K562 (cell line): ENCODE measurements at regions not wholly inside any gene's neighbourhood (a gene's known extent, or its start where the extent isn't known, plus 50 kb on each side); places are given as distances from the start of the nearest gene placed in this dataset.

Experiments used
- ATAC-seq: fragments of 200-7000 bp; cut with Tn5 transposase; 3 replicates; pipeline ENCODE4 v1.9.1; 2020; ENCODE audit warnings: moderate library complexity
- BruUV-seq: library from RNA; stranded (reverse); fragments of 400-500 nt; replicated peaks from 2 replicates; lab custom pipeline; 2021; lab: Mats Ljungman, UMichigan
- CTCF ChIA-PET: fragments of 300-600 bp; formaldehyde crosslinking; extraction: SDS; loops from one replicate; lab custom pipeline; 2021; ENCODE audit warnings: low intra/inter-chr PET ratio; lab: Yijun Ruan, JAX
- POLR2A ChIA-PET: fragments of 300-600, 350-650 bp; sonication (Branson Sonifier 250); formaldehyde crosslinking; extraction: SDS; loops from one replicate; lab custom pipeline; 2021; ENCODE audit warnings: antibody characterized with exemption, inconsistent platforms; lab: Yijun Ruan, JAX
- DNase-seq, 4 experiments: peaks; one replicate each; pipeline versions ENCODE4 v3.0.0 to v3.0.0-alpha.2; 2011 to 2018; ENCODE audit warnings: low spot score in 3 of 4, mixed read lengths in 3 of 4; ENCODE audit errors: extremely low read depth in 1 of 4
- FAIRE-seq: peaks from 2 replicates; lab custom pipeline; 2011; peaks lifted over from hg19 to GRCh38; lab: Jason Lieb, UNC
- H2AFZ ChIP-seq: 2 replicates; pipeline ENCODE4 v1.6.0; 2011; ENCODE audit warnings: low read depth, low read length, control low read depth, inconsistent platforms
- H3K27ac ChIP-seq: fragments of 200-600 bp; 3 replicates; pipeline ENCODE4 v1.8.0; 2011; ENCODE audit warnings: low read depth, mild to moderate bottlenecking, control low read depth, inconsistent platforms, low read length, moderate library complexity, mixed read lengths; ENCODE audit errors: extremely low read depth
- H3K27me3 ChIP-seq, 2 experiments: fragments of 300-600 bp in 1 of 2; 2 replicates in 1 of 2; 3 replicates in 1 of 2; pipeline versions ENCODE4 v1.6.0 to v1.8.0; 2011; ENCODE audit warnings: inconsistent platforms in 2 of 2, low read length in 2 of 2, mild to moderate bottlenecking in 1 of 2, mixed read lengths in 1 of 2, moderate library complexity in 1 of 2; ENCODE audit not compliant: control insufficient read depth in 2 of 2, insufficient read depth in 2 of 2
- H3K36me3 ChIP-seq: fragments of 300-600 bp; 3 replicates; pipeline ENCODE4 v1.8.0; 2011; ENCODE audit warnings: mild to moderate bottlenecking, low read length, inconsistent platforms; ENCODE audit not compliant: control insufficient read depth, insufficient read depth
- H3K4me1 ChIP-seq, 2 experiments: fragments of 200-600 bp in 1 of 2; replicated peaks in 1 of 2; 2 replicates in 1 of 2; 3 replicates in 1 of 2; pipeline versions ENCODE4 v1.5.1 to v1.8.0; 2011; ENCODE audit warnings: inconsistent platforms in 2 of 2, low read length in 2 of 2, mild to moderate bottlenecking in 1 of 2, mixed read lengths in 1 of 2, moderate library complexity in 1 of 2; ENCODE audit not compliant: control insufficient read depth in 2 of 2, insufficient read depth in 2 of 2
- H3K4me2 ChIP-seq: 2 replicates; pipeline ENCODE4 v1.6.1; 2011; ENCODE audit warnings: low read length, control low read depth, inconsistent platforms, mixed read lengths; ENCODE audit not compliant: insufficient read depth
- H3K4me3 ChIP-seq: fragments of 200-600 bp; sonication (generic), shearing (Covaris generic); 2 replicates; pipeline ENCODE4 v1.5.1; 2016; ENCODE audit warnings: control low read depth, inconsistent platforms
- H3K79me2 ChIP-seq: fragments of 200-600 bp; 3 replicates; pipeline ENCODE4 v1.8.0; 2011; ENCODE audit warnings: low read length, inconsistent platforms; ENCODE audit not compliant: control insufficient read depth, insufficient read depth
- H3K9ac ChIP-seq, 2 experiments: 2 replicates each; pipeline versions ENCODE4 v1.6.0 to v1.6.1; 2011; ENCODE audit warnings: low read depth in 2 of 2, low read length in 2 of 2, control low read depth in 1 of 2, inconsistent platforms in 1 of 2, mild to moderate bottlenecking in 1 of 2, mixed read lengths in 1 of 2; ENCODE audit not compliant: insufficient read depth in 1 of 2
- H3K9me1 ChIP-seq: one replicate; pipeline ENCODE4 v1.6.0; 2011; ENCODE audit warnings: inconsistent platforms, mild to moderate bottlenecking, low read length, moderate library complexity; ENCODE audit not compliant: control insufficient read depth, insufficient read depth
- H3K9me3 ChIP-seq: replicated peaks from 2 replicates; pipeline ENCODE4 v1.5.1; 2011; ENCODE audit warnings: low read depth, low read length, inconsistent platforms; ENCODE audit not compliant: control insufficient read depth, insufficient read depth
- H4K20me1 ChIP-seq: replicated peaks from 2 replicates; pipeline ENCODE4 v1.6.1; 2011; ENCODE audit warnings: low read length, inconsistent platforms, mixed read lengths; ENCODE audit not compliant: control insufficient read depth, insufficient read depth
- CBX3 ChIP-seq, 2 experiments: IDR thresholded peaks; 1 replicate in 1 of 2; 2 replicates in 1 of 2; pipeline ENCODE4 v1.6.1; 2012; ENCODE audit warnings: inconsistent platforms in 2 of 2, low read length in 2 of 2, borderline replicate concordance in 1 of 2, control low read depth in 1 of 2
- E2F5 ChIP-seq: sonication (generic); formaldehyde crosslinking; IDR thresholded peaks from 2 replicates; pipeline ENCODE4 v1.8.0; 2022; ENCODE audit warnings: mild to moderate bottlenecking, missing genetic modification reagents
- ETV1 ChIP-seq: fragments of 450-650 bp; conservative IDR thresholded peaks from 2 replicates; pipeline ENCODE4 v1.6.1; 2016; ENCODE audit warnings: missing genetic modification characterization, control low read depth, low read depth, missing compliant biosample characterization
- HCFC1 ChIP-seq: IDR thresholded peaks from 2 replicates; pipeline ENCODE4 v1.6.1; 2012; ENCODE audit warnings: low read depth, low read length, improper control_type of control experiment
- KAT2B ChIP-seq: IDR thresholded peaks from one replicate; pipeline ENCODE4 v1.6.1; 2012; ENCODE audit warnings: low read depth, mild to moderate bottlenecking, control low read depth, inconsistent platforms, low read length, moderate library complexity
- MEF2D ChIP-seq: conservative IDR thresholded peaks from 2 replicates; pipeline ENCODE4 v1.6.1; 2016; ENCODE audit warnings: low read depth, missing genetic modification characterization, missing compliant biosample characterization
- MITF ChIP-seq: IDR thresholded peaks from 2 replicates; pipeline ENCODE4 v1.6.1; 2014; ENCODE audit warnings: antibody characterized with exemption
- NCOA1 ChIP-seq: fragments of 450-650 bp; IDR thresholded peaks from 2 replicates; pipeline ENCODE4 v1.6.1; 2016; ENCODE audit warnings: low read depth
- PPARD ChIP-seq: fragments of 250-450 bp; sonication (Bioruptor Pico); IDR thresholded peaks from 2 replicates; pipeline ENCODE4 v1.8.0; 2022; ENCODE audit warnings: inconsistent platforms, mild to moderate bottlenecking, moderate library complexity
- TEAD4 ChIP-seq, 2 experiments: sonication (generic) in 1 of 2; formaldehyde crosslinking in 1 of 2; IDR thresholded peaks; 2 replicates each; pipeline versions ENCODE4 v1.6.1 to v1.8.0; 2012 to 2022; ENCODE audit warnings: borderline replicate concordance in 1 of 2, inconsistent platforms in 1 of 2, low read length in 1 of 2, mild to moderate bottlenecking in 1 of 2, missing genetic modification reagents in 1 of 2
- XRCC3 ChIP-seq: fragments of 450-650 bp; IDR thresholded peaks from 2 replicates; pipeline ENCODE4 v1.6.1; 2017; ENCODE audit warnings: mild to moderate bottlenecking, moderate library complexity
- XRCC4 ChIP-seq: IDR thresholded peaks from one replicate; pipeline ENCODE4 v1.6.1; 2011; ENCODE audit not compliant: insufficient read depth, insufficient read length; ENCODE audit errors: extremely low read depth
- ZMIZ1 ChIP-seq, 2 experiments: fragments of 150-350 bp in 1 of 2; IDR thresholded peaks; 2 replicates each; pipeline ENCODE4 v1.6.1; 2012 to 2016; ENCODE audit warnings: low read depth in 2 of 2, low read length in 2 of 2, mild to moderate bottlenecking in 1 of 2, moderate library complexity in 1 of 2
- WGBS: fragments of 100-300 bp; shearing (Covaris generic); methylation state at CpG from one replicate; pipeline ENCODE4 v1.1.6; 2016; ENCODE audit warnings: low coverage, mixed read lengths; ENCODE audit not compliant: insufficient coverage; ENCODE audit errors: missing lambda C conversion rate; 5-methylcytosine and 5-hydroxymethylcytosine counted together
- in situ Hi-C: fragments of 300-500 bp; cut with MboI; formaldehyde crosslinking; loops from 4 replicates; pipeline ENCODE4 v1.15.0; 2018; ENCODE audit warnings: inconsistent platforms, mixed read lengths
- intact Hi-C: fragments of 100-400 bp; cut with micrococcal nuclease; formaldehyde crosslinking; loops from 2 replicates; pipeline ENCODE4 v1.14.2; 2022

- no peak for ATAC-seq
- H3K79me2 ChIP-seq: no peaks in the 10 kb centered on the region
- H3K9ac ChIP-seq: no peak overlapping the region
- no peak for FAIRE-seq
- H3K4me3 ChIP-seq: no peak overlapping the region
- no peak overlapping the region for H2AFZ ChIP-seq
- H3K9me3 ChIP-seq: no peaks in the 10 kb centered on the region
- ChIA-PET CTCF (no interaction called here), POLR2A (no interaction called here)
- H3K9me1 ChIP-seq: no peaks in the 10 kb centered on the region
- no peak overlapping the region for H3K4me2 ChIP-seq
- H4K20me1 ChIP-seq: no peaks in the 10 kb centered on the region
- under 1% methylated on average over 9 of the region's 9 CpGs for WGBS
- intact Hi-C loops (no loop called here), in situ Hi-C loops (no loop called here)
- no peaks in the 10 kb centered on the region for H3K4me1 ChIP-seq
- BruUV-seq: no TSS peak
- no peak overlapping the region for H3K27ac ChIP-seq
- TF ChIP-seq MITF: no peak
- TF ChIP-seq ZMIZ1 (IDR thresholded peaks at IDR 0.05; ENCODE audit: low read depth in 2 of 2, low read length in 2 of 2): no peak
- no peak for TF ChIP-seq XRCC3
- no peak for TF ChIP-seq TEAD4 (IDR thresholded peaks at IDR 0.05; ENCODE audit: low read length)
- no peak for TF ChIP-seq TEAD4 (CRISPR knock-in tag; IDR thresholded peaks at IDR 0.05; ENCODE audit: borderline replicate concordance)
- TF ChIP-seq XRCC4: no peak
- no peak for TF ChIP-seq NCOA1
- TF ChIP-seq HCFC1: no peak
- TF ChIP-seq CBX3 (IDR thresholded peaks at IDR 0.05; ENCODE audit: borderline replicate concordance in 1 of 2, low read length in 2 of 2): no peak
- TF ChIP-seq MEF2D: no peak
- no peak for TF ChIP-seq E2F5
- TF ChIP-seq KAT2B: no peak
- no peak for TF ChIP-seq ETV1 (tag)
- TF ChIP-seq PPARD (CRISPR knock-in tag): no peak
- no peaks in the 10 kb centered on the region for H3K36me3 ChIP-seq
- DNase-seq: no peak
- H3K27me3 ChIP-seq: no peaks in the 10 kb centered on the region
Observed at GRCh38 chr5:12242950-12243888, 339.0 kb upstream of the CTNND2 start.
